ENCODE measurements at regions not wholly inside any gene's neighbourhood (a gene's known extent, or its start where the extent isn't known, plus 50 kb on each side); places are given as distances from the start of the nearest gene placed in this dataset.

- TF ChIP-seq, protein P1, sequence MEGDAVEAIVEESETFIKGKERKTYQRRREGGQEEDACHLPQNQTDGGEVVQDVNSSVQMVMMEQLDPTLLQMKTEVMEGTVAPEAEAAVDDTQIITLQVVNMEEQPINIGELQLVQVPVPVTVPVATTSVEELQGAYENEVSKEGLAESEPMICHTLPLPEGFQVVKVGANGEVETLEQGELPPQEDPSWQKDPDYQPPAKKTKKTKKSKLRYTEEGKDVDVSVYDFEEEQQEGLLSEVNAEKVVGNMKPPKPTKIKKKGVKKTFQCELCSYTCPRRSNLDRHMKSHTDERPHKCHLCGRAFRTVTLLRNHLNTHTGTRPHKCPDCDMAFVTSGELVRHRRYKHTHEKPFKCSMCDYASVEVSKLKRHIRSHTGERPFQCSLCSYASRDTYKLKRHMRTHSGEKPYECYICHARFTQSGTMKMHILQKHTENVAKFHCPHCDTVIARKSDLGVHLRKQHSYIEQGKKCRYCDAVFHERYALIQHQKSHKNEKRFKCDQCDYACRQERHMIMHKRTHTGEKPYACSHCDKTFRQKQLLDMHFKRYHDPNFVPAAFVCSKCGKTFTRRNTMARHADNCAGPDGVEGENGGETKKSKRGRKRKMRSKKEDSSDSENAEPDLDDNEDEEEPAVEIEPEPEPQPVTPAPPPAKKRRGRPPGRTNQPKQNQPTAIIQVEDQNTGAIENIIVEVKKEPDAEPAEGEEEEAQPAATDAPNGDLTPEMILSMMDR (IDR thresholded peaks at IDR 0.05; ENCODE audit: insufficient read depth, missing control alignments) = peak; percentile 89
- DNase-seq (ENCODE audit: insufficient read length, low spot score) = no peak
- FAIRE-seq = peak; percentile 75
These were observed 74.7 kb upstream of the KCNJ3 start for GRCh38 chr2:154623819-154624218.

- TF ChIP-seq, protein P1 (IDR thresholded peaks at IDR 0.05; ENCODE audit: insufficient read depth, missing control alignments) = no peak
- FAIRE-seq (no peak), DNase-seq (ENCODE audit: insufficient read length, low spot score) (no peak)
These were observed 61.0 kb upstream of the KCNJ3 start for GRCh38 chr2:154637456-154637855.

DNA sequence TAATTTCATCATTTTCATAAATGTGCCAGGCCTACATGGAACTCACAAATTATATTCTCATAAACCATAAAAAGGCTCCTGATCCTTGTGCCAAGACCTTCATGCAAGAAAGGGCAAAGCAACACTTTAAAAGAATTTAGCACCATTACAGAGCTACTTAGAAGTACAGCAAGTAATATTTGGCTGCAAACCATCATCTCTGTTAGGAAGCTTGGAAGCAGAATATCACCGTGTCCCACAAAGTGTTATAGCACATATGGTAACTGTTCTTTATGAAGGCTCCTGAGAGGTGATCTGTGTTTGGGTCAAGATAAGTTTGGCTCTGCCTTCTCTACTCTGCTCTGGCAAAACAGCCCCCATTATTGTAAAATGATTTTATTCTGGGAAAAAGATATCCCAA is 59.7 kb upstream of the KCNJ3 start:
- TF ChIP-seq, protein P1 (IDR thresholded peaks at IDR 0.05; ENCODE audit: insufficient read depth, missing control alignments) = no peak
- no peak for DNase-seq (ENCODE audit: insufficient read length, low spot score)
- FAIRE-seq = no peak

GRCh38 chr2:154640000-154640399 is 58.5 kb upstream of the KCNJ3 start:
- FAIRE-seq = no peak
- no peak for DNase-seq (ENCODE audit: insufficient read length, low spot score)
- TF ChIP-seq, protein P1 (IDR thresholded peaks at IDR 0.05; ENCODE audit: insufficient read depth, missing control alignments) = no peak
